Myocyte (in vitro differentiated cells): ENCODE measurements at regions not wholly inside any gene's neighbourhood (a gene's known extent, or its start where the extent isn't known, plus 50 kb on each side); places are given as distances from the start of the nearest gene placed in this dataset.

Experiments
- DNase-seq: peaks from one replicate; pipeline ENCODE4 v3.0.0-alpha.2; 2012; ENCODE audit warnings: low read depth

- no peak for DNase-seq
Observed at GRCh38 chr19:33947265-33947964, 150.7 kb downstream of the KCTD15 start.

- no peak for DNase-seq
Observed at GRCh38 chr19:33948651-33949335, 152.1 kb downstream of the KCTD15 start.

GRCh38 chr19:33950091-33950750 is 153.6 kb downstream of the KCTD15 start:
- DNase-seq = no peak

GRCh38 chr19:33953023-33953422 is 156.4 kb downstream of the KCTD15 start:
- peak; percentile 10 for DNase-seq

- DNase-seq = no peak
Observed at GRCh38 chr19:33953592-33953991, 156.9 kb downstream of the KCTD15 start.

- no peak for DNase-seq
Observed at GRCh38 chr19:33954686-33955085, 158.0 kb downstream of the KCTD15 start.

- DNase-seq = no peak
Observed at GRCh38 chr19:33956941-33957340, 160.3 kb downstream of the KCTD15 start.

GRCh38 chr19:33957804-33958203 is 161.1 kb downstream of the KCTD15 start:
- DNase-seq = no peak

- no peak for DNase-seq
Observed at GRCh38 chr19:33960566-33960965, 163.9 kb downstream of the KCTD15 start.

- no peak for DNase-seq
Observed at GRCh38 chr19:33962161-33962560, 165.5 kb downstream of the KCTD15 start.

- no peak for DNase-seq
Observed at GRCh38 chr19:33963514-33963913, 166.8 kb downstream of the KCTD15 start.

GRCh38 chr19:33971073-33971472 is 174.4 kb downstream of the KCTD15 start:
- no peak for DNase-seq

GRCh38 chr19:33977756-33978685 is 181.4 kb downstream of the KCTD15 start:
- no peak for DNase-seq

GRCh38 chr19:33982706-33983105 is 186.0 kb downstream of the KCTD15 start:
- DNase-seq = no peak

- DNase-seq = no peak
Observed at GRCh38 chr19:33988601-33989000, 183.7 kb upstream of the LSM14A start.

GRCh38 chr19:33997690-33998089 is 174.6 kb upstream of the LSM14A start:
- no peak for DNase-seq

GRCh38 chr19:33998302-33998701 is 174.0 kb upstream of the LSM14A start:
- DNase-seq = no peak

GRCh38 chr19:33998739-33999345 is 173.5 kb upstream of the LSM14A start:
- DNase-seq = peak; percentile 1

- DNase-seq = no peak
Observed at GRCh38 chr19:34017024-34017423, 155.3 kb upstream of the LSM14A start.

- DNase-seq = no peak
Observed at GRCh38 chr19:34017601-34018000, 154.7 kb upstream of the LSM14A start.

GRCh38 chr19:34018546-34018945 is 153.8 kb upstream of the LSM14A start:
- no peak for DNase-seq
